ENCODE measurements at regions not wholly inside any gene's neighbourhood (a gene's known extent, or its start where the extent isn't known, plus 50 kb on each side); places are given as distances from the start of the nearest gene placed in this dataset.
"Not testable (repeated sequence)": the region's sequence is repeated elsewhere in the genome, so short reads cannot be mapped to it uniquely, and the experiment has no call there.

DNA sequence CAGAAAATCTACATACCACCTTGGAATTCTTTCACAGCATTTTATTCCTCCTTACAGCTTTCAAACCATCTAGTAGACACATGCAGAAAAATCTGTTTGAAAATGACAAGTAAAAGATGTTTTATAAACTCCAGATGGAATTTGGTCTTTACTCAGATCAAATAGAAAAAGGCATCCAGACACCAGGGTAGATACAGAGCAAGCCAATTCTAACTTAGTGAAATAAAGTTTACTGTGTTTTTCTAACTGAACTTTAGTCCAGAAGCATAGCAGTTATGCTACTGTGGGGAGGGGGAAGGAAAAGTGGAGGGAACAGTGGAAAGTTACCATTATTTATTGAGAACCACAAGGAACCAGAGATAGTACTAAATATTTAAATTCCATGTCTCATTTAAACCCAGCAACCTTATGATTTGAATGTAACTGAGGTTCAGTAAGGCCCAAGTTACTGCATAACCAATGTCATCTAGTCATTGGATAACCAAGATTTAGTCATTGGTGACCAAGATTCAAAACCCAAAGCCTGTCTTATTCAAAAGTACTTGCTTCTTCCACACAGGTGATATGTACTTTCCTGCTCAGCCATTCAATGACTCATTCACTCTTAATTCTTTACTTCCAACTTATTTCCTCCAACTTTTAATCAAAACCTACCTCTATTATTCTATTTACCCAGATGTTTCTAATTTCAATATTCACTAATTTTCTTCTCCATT lies 57.7 kb downstream of the RAD51AP2 start:
- DNase-seq (ENCODE audit: extremely low read depth in 1 of 2, low read depth in 1 of 2), result no peak

DNA sequence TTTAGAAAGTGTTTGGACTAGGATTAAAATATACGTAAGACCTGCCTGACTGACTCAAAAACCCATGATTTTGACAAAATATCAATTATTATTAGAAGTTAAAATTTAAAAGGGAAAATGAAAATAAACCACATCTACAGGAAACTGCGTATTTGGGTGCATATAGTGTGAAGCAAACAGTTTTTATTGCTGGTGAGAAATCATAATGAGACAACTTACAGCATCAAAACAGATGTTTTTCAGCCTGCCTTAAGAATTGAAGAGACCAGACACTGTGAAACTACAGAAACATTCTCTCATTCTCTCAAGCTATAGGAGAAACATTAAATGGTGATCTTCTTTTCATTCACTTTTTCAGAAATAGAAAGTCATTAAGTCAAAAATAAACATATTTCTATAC lies 62.9 kb downstream of the RAD51AP2 start:
- no peak for DNase-seq (ENCODE audit: extremely low read depth in 1 of 2, low read depth in 1 of 2)

DNA sequence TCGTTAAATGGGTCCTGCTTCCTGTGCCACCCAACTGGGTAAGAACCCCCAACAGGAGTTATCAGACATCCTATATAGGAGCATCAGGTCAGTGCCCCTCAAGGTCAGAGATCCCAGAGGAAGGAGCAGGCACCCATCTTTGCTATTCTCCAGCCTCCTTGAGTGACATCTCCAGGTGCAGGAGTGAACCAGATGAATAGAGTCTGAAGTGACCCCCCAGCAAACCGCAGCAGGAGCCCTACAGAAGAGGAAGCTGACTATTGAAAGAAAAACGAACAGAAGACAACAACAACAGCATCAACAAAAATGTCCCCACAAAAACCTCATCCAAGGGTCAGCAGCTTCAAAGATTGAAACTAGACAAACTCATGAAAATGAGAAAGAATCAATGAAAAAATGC lies 72.0 kb downstream of the RAD51AP2 start:
- DNase-seq (ENCODE audit: extremely low read depth in 1 of 2, low read depth in 1 of 2), result not testable (repeated sequence)

DNA sequence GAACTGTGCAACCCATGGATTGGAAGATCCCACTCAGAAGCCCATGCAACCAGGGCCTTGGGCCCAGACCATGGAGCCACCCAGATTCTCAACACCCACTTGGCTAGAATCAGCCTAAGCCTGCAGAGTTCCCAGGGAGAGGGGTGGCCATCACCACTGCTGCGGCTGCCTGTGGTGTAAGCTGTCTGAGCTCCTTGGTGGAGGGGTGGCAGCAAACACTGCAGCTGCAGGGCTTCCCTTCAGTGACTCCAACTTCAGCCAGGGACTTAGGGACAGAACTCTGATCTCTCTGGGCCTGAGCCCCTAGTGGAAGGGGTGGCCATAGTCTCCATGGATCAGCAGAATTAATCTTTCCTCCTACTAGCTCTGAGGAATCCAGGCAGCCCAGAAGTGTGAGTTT lies 72.5 kb downstream of the RAD51AP2 start:
- no peak for DNase-seq (ENCODE audit: extremely low read depth in 1 of 2, low read depth in 1 of 2)

DNA sequence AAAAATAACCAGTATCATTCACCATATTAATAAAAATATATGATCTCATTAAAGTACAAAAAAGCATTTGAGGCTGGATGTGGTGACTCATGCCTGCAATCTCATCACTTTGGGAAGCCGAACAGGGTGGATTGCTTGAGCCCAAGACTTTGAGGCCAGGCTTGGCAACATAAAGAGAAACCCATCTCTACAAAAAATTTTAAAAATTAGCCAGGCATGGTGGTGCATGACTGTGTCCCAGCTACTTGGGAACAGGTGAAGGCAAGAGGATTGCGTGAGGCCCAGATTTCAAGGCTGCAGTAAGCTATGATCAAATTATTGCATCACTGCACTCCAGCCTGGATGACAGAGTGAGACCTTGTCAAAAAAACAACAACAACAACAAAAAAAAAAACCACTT lies 75.9 kb downstream of the RAD51AP2 start:
- no peak for DNase-seq (ENCODE audit: extremely low read depth in 1 of 2, low read depth in 1 of 2)

DNA sequence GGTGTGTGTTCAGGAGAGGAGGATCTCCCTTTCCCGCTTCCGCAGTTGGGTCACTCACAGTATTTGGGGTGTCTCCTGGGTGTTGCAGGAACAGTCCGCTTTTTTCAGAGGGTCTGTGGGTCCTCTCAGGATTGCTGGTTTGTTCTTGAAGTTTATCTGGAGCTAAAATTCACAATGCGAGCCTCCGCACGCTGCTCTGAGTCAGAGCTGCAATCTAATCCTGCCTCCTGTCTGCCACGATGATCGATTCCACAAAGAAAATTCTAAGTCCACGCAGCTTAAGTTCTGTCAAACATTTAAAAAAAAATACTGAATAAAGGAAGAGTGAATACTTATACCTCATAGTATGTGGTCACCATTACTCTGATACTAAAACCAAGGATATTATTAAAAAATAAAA lies 76.5 kb downstream of the RAD51AP2 start:
- no peak for DNase-seq (ENCODE audit: extremely low read depth in 1 of 2, low read depth in 1 of 2)

DNA sequence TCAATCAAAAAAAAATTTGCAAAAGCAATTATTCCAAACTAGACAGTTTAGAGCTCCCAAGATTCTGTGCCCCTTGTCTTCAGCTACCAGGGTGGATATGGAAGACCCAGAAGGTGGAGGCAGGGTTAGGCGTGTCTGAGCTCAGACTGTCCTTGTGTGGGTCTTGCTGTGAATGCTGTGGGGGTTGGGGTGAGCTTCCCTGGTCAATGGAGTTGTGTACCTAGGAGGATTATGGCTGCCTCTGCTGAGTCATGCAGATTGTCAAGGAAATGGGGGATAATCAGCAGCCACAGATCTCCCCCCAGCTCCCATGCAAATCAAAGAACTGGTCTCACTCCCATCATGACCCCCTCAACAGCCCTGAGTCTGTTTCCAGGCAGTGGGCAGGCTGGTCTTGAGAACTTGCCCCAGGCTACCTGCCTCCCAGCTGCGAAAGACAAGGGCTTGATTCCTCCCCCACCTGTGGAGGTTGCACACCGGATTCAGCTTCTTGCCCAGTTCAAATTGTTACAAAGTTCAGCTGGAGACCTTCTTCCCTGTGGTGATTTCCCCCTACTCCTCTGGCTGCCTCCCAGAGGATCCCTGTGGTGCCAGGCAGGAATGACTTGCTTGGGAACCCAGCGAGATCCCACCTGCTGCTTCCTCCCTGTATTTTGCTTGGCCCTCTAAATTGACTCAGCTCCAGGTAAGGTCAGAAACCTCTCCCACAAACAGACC lies 77.0 kb downstream of the RAD51AP2 start:
- no peak for DNase-seq (ENCODE audit: extremely low read depth in 1 of 2, low read depth in 1 of 2)

DNA sequence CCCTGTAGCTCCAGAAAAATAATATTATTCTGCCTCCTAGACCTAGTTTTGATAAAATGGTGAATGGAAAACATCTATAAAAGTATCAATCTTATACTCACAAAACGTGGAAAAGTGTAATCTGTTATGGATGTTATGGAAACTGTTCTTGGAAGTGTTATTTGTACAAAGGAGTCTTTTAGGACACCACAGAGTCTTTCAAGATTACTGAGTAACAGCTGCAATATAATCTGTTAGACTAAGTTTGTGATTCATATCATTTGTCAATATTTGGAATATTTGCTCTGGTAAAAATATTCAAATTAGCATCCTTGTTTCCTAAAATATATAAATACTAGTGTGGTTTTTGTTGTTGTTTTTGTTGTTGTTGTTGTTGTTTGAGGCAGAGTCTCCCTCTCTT lies 87.9 kb downstream of the RAD51AP2 start:
- no peak for DNase-seq (ENCODE audit: extremely low read depth in 1 of 2, low read depth in 1 of 2)

DNA sequence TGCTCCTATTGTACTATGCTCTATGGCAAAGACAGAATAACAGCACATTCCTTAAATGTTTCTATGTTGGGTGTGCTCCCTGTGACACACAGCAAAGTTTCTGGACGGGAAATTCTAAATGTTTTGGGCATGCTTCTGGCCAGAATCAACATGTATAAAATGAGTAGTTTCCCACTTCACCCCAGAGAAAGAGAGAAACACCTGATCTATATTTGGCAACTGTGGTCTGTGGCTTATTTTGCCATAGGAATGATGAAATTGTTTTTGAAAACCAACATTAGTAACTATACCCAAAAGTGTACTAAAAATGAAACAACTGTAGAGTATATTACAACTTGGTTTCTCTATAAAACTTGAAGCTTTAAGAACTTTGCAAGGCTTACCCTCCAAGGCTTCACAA lies 89.1 kb downstream of the RAD51AP2 start:
- DNase-seq (ENCODE audit: extremely low read depth in 1 of 2, low read depth in 1 of 2), result no peak

DNA sequence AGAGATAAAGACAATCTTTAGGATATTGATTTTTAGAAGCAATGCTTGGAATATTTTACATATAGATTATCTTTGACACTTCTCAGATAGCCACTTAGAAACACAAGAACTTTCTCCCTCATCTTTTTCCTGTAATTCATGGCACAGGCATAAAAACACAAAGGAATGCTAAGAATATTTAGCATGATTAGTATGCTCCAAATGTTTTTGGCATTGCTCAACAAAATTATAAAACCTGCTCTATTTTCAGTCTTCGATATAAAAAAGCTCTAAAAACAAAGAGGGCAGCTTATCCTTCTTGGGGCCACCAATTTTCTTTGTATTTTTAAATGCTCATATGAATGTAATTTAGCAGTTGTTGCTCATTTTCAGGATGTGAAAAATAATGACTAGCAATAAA lies 90.8 kb downstream of the RAD51AP2 start:
- DNase-seq (ENCODE audit: extremely low read depth in 1 of 2, low read depth in 1 of 2), result no peak

DNA sequence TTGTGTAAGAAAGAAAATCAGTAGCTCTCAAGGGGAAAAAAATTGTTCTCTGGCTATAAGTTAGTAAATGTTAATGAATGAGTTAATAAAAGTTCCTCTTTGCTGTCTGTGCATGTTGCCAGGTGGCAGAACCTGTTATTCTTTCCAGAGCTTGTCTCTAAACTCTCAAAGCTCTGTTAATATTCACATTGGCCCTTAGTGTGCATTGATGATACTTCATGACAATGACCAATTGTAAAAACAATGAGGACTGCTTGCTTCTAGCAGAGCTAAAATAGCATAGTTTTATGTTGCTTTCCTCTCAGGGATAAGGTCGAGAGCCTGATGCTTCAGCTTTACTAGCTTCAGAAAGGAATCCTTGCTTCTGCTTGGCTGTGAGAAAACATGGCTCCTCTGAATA lies 91.5 kb downstream of the RAD51AP2 start:
- no peak for DNase-seq (ENCODE audit: extremely low read depth in 1 of 2, low read depth in 1 of 2)

DNA sequence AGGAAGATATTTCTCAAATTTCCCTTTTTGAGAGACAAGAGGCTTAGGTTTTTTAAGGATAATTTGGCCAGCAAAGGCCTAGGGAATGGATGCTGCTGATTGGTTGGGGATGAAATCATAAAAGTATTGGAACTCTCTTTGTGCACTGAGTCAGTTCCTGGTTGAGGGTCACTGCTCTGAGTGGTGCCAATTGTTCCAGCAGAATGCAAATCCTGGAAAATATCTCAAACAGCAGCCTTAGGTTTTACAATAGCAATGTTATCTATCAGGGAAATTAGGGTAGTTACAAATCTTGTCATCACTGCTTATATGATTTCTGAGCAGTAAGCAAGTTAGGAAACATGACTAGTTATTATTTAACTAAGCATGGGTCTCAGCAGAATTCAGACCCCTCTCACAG lies 96.2 kb downstream of the RAD51AP2 start:
- no peak for DNase-seq (ENCODE audit: extremely low read depth in 1 of 2, low read depth in 1 of 2)

DNA sequence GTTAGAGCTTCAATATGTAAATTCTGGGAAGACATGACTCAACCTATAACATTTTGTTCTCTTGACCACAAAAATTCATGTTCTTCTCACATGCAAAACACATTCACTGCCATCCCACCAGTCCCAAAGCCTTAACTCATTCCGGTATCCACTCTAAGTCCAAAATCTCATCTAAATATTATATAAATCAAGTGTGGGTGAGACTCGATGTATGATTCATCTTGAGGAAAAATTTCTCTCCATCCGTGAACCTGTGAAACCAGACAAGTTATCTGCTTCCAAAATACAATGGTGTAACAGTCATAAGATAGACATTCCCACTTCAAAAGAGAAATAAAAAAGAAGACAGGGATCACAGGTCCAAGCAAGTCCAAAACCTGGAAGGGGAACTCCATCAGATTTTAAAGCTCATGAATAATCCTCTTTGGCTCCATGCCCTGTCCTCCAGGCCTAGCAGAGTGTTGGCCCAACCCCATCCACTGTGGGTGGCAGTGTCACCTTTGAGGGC lies 101.3 kb downstream of the RAD51AP2 start:
- DNase-seq (ENCODE audit: extremely low read depth in 1 of 2, low read depth in 1 of 2), result no peak

DNA sequence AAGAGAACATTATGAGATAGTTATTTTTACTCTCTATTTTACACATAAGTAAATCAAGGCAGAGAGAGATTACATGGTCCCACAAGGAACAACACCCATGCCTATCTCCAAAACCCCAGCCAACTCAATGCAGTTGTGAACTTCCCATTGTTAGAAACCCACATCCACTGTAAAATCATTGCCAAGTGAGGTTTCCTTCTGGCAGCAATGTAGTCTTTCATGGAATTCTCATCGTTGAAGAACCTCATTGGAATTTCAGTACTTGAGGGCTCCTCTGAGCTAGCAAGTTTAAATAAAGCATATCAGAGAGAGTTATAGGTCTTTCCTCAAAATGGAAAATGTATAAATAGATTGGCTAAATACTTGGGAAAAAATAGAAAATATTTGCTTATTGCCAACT lies 105.2 kb downstream of the RAD51AP2 start:
- no peak for DNase-seq (ENCODE audit: extremely low read depth in 1 of 2, low read depth in 1 of 2)

DNA sequence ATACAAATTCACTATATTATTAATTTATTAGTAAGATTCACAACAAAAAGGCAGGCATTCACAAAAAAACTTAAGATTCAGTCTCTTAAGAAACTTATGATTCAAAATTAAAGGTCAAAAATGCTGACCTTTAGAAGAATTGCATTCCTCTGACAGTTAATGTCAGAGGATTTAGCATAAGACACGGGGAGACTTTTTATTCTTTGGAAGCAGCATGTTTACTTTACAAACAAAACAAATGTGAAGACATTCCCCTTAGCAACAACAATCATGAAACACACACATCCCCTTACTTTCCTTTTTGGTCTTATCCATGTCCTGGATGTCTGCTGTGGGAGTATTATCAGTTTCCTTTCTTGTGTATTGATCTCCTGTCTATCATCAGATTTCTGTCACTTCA lies 117.1 kb downstream of the RAD51AP2 start:
- no peak for DNase-seq (ENCODE audit: extremely low read depth in 1 of 2, low read depth in 1 of 2)

DNA sequence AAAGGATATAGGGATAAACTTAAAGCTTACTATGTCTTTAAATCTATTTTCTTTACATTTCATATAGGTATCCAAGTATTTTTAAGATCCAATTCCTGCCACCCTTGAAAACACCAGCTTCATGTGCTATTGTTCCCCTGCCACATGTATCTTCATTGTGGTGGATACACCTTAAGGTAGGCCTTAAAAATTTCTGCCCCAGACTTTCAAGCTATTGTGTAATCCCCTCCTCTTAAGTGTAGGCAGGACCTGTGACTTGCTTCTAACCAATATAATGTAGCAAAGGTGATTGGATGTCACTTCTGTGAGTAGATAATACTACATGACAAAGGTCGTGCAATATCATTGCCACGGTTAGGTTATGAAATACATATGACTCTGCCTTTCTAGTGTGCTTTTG lies 119.5 kb downstream of the RAD51AP2 start:
- no peak for DNase-seq (ENCODE audit: extremely low read depth in 1 of 2, low read depth in 1 of 2)

DNA sequence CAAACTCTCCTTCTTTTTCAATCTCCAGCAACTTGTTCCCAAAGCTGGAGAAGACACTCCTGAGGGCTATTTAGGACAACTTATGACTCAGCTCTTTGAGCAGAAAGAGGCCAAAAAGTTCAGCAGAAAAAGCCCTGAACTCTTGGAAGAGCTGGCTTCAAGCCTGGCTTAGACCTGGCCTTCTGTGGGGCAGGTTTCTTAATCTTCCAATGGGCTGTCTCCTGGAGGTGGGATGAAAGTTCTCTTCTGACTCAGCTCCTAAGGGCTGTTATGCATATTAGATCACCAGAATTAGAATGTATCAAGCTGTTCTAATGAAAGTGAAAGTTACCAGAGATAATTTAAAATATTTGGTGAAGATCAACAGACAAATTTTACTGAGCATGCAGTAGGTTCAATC lies 129.4 kb downstream of the RAD51AP2 start:
- DNase-seq (ENCODE audit: extremely low read depth in 1 of 2, low read depth in 1 of 2), result no peak

DNA sequence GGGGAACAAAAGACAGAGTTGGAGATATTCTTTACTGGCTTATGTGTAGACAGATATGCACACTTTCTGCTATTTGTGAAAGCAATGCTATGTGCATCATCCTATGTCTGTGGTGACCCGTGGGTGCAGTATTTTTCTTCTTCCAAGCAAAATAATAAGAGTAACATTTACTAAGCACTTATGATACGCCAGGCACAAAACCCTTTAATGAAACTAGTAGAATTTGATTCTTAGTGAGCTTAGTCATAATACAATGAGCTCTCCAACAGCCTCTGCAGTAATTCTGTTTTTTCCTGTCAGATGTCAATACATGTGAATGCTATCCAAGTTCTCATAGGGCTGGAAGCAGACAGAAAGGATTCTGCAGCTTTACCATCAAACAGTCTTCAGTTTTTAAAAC lies 130.6 kb downstream of the RAD51AP2 start:
- no peak for DNase-seq (ENCODE audit: extremely low read depth in 1 of 2, low read depth in 1 of 2)

DNA sequence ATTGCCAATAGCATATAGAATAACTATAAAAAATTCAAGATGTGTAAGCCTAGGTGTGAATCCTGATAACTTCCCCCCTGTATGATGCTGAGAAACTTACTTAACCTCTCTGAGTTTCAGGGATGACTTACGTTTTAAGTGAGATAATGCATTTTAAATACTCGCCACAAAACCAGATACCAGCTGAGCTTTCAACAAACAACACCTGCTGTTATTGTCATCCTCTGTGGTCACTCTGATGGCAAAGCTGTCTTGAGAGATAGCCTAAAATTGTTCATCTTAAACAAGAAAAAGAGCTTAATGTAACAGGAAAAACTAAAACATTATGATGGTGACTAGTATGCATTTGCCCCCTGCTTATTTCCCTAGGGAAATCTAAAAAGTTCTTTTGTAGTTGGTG lies 131.5 kb downstream of the RAD51AP2 start:
- no peak for DNase-seq (ENCODE audit: extremely low read depth in 1 of 2, low read depth in 1 of 2)

DNA sequence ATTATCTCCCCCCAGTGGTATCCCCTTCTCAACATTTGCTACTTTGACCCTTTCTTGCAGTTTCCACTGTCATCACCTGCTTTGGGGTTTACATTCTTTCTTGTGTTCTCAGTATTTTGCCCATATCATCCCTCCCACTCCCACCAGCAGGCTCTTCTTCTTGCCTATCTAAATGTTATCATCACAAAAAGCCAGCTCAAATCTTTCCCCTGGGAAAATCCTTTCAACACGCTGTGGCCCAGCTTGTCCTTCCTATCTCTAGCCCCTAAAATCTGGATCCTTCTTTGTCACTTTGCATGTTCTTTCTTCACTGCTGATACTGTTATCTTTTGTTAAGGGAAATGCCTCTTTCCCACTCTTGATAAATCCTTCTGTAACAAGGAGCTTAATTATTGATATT lies 138.2 kb downstream of the RAD51AP2 start:
- no peak for DNase-seq (ENCODE audit: extremely low read depth in 1 of 2, low read depth in 1 of 2)

DNA sequence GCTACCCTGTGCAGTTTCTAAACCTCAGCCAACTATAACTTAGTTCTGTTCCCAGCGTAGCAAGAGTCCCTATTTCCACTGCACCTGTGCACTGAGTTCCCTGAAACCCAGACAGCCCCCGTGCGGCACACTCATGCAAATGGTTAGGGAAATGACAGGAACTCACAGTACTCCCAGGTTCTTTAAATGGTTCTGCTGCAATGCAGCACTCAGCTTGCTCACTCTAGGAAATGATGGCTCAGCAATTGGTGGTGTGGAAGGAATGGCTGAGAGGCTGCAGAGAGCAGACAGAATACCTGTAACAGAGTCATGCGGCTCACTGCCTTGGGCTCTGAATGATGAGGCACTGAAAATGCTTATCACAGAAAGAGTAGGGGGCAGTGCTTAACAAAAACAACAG lies 143.0 kb downstream of the RAD51AP2 start:
- no peak for DNase-seq (ENCODE audit: extremely low read depth in 1 of 2, low read depth in 1 of 2)

DNA sequence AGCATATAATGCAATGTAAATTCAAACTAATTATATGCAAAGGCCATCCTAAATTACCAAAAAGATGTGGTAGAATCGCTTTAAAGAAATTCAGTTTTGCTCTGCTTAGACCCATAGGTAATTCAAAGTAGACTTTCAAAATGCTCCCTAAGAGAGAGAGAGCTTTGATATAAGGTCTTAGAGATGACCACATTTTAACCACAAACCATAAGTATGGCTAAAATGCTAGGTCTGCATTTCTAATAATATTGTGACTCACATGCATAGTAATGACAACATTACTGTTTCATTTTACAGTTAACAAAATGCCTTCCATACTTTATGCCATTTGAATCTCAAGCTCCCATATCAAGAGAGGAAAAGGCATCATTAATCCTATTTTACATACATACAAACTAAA lies 144.5 kb downstream of the RAD51AP2 start:
- no peak for DNase-seq (ENCODE audit: extremely low read depth in 1 of 2, low read depth in 1 of 2)

DNA sequence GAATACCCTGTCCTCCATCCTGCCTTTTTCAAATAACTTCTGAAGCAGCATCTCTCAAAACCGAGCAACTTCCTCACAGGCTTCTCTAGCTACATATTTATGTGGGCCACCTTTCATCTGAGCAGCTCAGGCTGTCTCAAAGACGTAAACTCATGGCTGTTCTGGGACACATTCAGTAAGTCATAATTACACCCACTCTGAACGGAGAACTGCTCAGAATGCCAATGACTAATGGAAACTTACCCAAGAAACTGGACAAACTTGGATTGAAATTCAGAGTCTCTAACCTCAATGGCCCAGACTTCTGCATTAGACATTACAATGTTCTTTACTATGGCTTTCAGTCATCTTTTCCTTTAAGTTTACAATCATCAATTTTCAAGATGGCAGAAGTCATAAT lies 145.2 kb downstream of the RAD51AP2 start:
- no peak for DNase-seq (ENCODE audit: extremely low read depth in 1 of 2, low read depth in 1 of 2)

Measured in activated CD8-positive, alpha-beta memory T cell treated with anti-CD3 and anti-CD28 coated beads for 1 hour (primary cell).